CD14-positive monocyte (primary cell): ENCODE measurements at regions not wholly inside any gene's neighbourhood (a gene's known extent, or its start where the extent isn't known, plus 50 kb on each side); places are given as distances from the start of the nearest gene placed in this dataset.
A peak's percentile ranks its signal among the peaks of the same experiment; 100 is the strongest.

Experiments
- DNase-seq, 3 donors: peaks; one replicate each; pipeline ENCODE4 v3.0.0-alpha.2; 2011 to 2022
- H2AFZ ChIP-seq: 2 replicates; pipeline ENCODE4 v1.6.0; 2012; ENCODE audit warnings: mild to moderate bottlenecking, low read depth, low read length, inconsistent platforms; ENCODE audit not compliant: insufficient read depth, poor library complexity, severe bottlenecking
- H3K27ac ChIP-seq, 2 donors: 1 replicate in 1 of 2; 2 replicates in 1 of 2; pipeline ENCODE4 v1.5.1; 2012 to 2013; ENCODE audit warnings: low read length in 2 of 2, control low read depth in 1 of 2, inconsistent platforms in 1 of 2, low read depth in 1 of 2, mild to moderate bottlenecking in 1 of 2
- H3K27me3 ChIP-seq, 2 donors: one replicate each; pipeline versions ENCODE4 v1.6.0 to v1.6.1; 2011 to 2013; ENCODE audit warnings: low read length in 2 of 2; ENCODE audit not compliant: control insufficient read depth in 2 of 2, insufficient read depth in 2 of 2
- H3K36me3 ChIP-seq, 2 donors: replicated peaks in 1 of 2; 1 replicate in 1 of 2; 2 replicates in 1 of 2; pipeline versions ENCODE4 v1.5.1 to v1.6.1; 2012 to 2013; ENCODE audit warnings: low read length in 2 of 2, control low read depth in 1 of 2, inconsistent platforms in 1 of 2, mild to moderate bottlenecking in 1 of 2; ENCODE audit not compliant: insufficient read depth in 2 of 2, control insufficient read depth in 1 of 2
- H3K4me1 ChIP-seq, 2 donors: 1 replicate in 1 of 2; 2 replicates in 1 of 2; pipeline versions ENCODE4 v1.5.1 to v1.6.1; 2012 to 2013; ENCODE audit warnings: low read length in 2 of 2, control low read depth in 1 of 2, inconsistent platforms in 1 of 2, mild to moderate bottlenecking in 1 of 2, moderate library complexity in 1 of 2; ENCODE audit not compliant: insufficient read depth in 2 of 2, control insufficient read depth in 1 of 2
- H3K4me2 ChIP-seq: replicated peaks from 2 replicates; pipeline ENCODE3; 2012; ENCODE audit warnings: low read length, moderate library complexity, mild to moderate bottlenecking; ENCODE audit not compliant: poor library complexity, severe bottlenecking; ENCODE audit errors: extremely low read depth
- H3K4me3 ChIP-seq, 3 experiments: fragments of 200-600 bp in 1 of 3; sonication (generic) in 1 of 3; replicated peaks in 1 of 3; 1 replicate in 2 of 3; 2 replicates in 1 of 3; pipeline ENCODE4 v1.5.1; 2011 to 2013; ENCODE audit warnings: low read length in 3 of 3, mild to moderate bottlenecking in 3 of 3, control low read depth in 2 of 3, low read depth in 2 of 3, inconsistent platforms in 1 of 3, moderate library complexity in 1 of 3
- H3K79me2 ChIP-seq: 2 replicates; pipeline ENCODE4 v1.6.0; 2012; ENCODE audit warnings: mild to moderate bottlenecking, control low read depth, inconsistent platforms, low read length, moderate library complexity; ENCODE audit not compliant: insufficient read depth
- H3K9ac ChIP-seq: 2 replicates; pipeline ENCODE4 v1.6.0; 2017; ENCODE audit warnings: low read length, mild to moderate bottlenecking; ENCODE audit not compliant: insufficient read depth, poor library complexity, severe bottlenecking
- H3K9me3 ChIP-seq, 2 donors: replicated peaks in 1 of 2; 1 replicate in 1 of 2; 2 replicates in 1 of 2; pipeline versions ENCODE4 v1.5.1 to v1.6.1; 2012 to 2013; ENCODE audit warnings: low read length in 2 of 2, control low read depth in 1 of 2; ENCODE audit not compliant: control insufficient read depth in 1 of 2, insufficient read depth in 1 of 2
- H4K20me1 ChIP-seq: 2 replicates; pipeline ENCODE4 v1.6.0; 2012; ENCODE audit warnings: mild to moderate bottlenecking, low read length, control low read depth, moderate library complexity; ENCODE audit not compliant: insufficient read depth
- H3K27ac Mint-ChIP-seq, 7 donors: one replicate each; pipeline ENCODE4 v1.8.0; 2020; ENCODE audit warnings: mild to moderate bottlenecking in 7 of 7, mixed read lengths in 7 of 7, moderate library complexity in 6 of 7, inconsistent platforms in 2 of 7
- H3K27me3 Mint-ChIP-seq, 3 donors: one replicate each; pipeline ENCODE4 v1.8.0; 2021 to 2022; ENCODE audit warnings: low read depth in 3 of 3, mild to moderate bottlenecking in 3 of 3, mixed read lengths in 3 of 3, moderate library complexity in 3 of 3, inconsistent platforms in 1 of 3
- H3K36me3 Mint-ChIP-seq, 2 donors: one replicate each; pipeline ENCODE4 v1.8.0; 2020; ENCODE audit warnings: mixed read lengths in 2 of 2, inconsistent platforms in 1 of 2, mild to moderate bottlenecking in 1 of 2
- H3K4me1 Mint-ChIP-seq: one replicate; pipeline ENCODE4 v1.8.0; 2020; ENCODE audit warnings: mild to moderate bottlenecking, mixed read lengths
- H3K4me3 Mint-ChIP-seq, 2 donors: one replicate each; pipeline ENCODE4 v1.8.0; 2020; ENCODE audit warnings: mild to moderate bottlenecking in 2 of 2, mixed read lengths in 2 of 2, moderate library complexity in 1 of 2
- H3K9me3 Mint-ChIP-seq, 7 donors: one replicate each; pipeline ENCODE4 v1.8.0; 2020 to 2022; ENCODE audit warnings: mixed read lengths in 7 of 7, mild to moderate bottlenecking in 6 of 7, moderate library complexity in 6 of 7, inconsistent platforms in 2 of 7
- WGBS: methylation state at CpG from one replicate; pipeline ENCODE4 v1.1.5; 2013; ENCODE audit warnings: missing lambda C conversion rate; ENCODE audit not compliant: insufficient coverage; 5-methylcytosine and 5-hydroxymethylcytosine counted together
- intact Hi-C, 2 donors: fragments of 100-400 bp; cut with micrococcal nuclease; formaldehyde crosslinking; loops; one replicate each; pipeline versions ENCODE4 v1.15.0 to v1.15.1; 2023
- TF ChIP-seq, protein P1 (sequence below): fragments of 200-600 bp; IDR thresholded peaks from one replicate; pipeline ENCODE4 v1.8.0; 2022; ENCODE audit warnings: antibody characterized with exemption, mild to moderate bottlenecking

DNA sequence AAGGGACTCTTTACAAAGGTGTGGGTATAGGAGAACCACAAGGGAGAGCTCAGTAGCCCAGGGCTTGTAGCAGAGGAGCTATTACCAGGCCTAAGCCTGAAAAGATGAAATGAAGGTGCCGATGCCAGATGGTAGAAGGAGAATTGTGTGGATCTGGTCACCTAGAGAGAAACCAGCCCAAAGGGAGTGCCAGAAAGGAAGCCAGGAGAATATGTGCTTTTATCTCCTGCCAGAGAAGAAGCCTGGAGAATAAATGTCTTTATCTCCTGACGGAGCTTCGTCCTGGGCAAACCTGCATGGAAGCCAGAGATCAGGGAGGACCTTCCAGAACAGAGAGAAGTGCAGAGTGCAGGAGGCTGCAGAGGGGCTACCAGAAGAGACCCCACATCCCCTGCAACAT is 142.6 kb downstream of the MED10 start:
- Histone ChIP-seq H3K9me3 (no peaks in the 10 kb centered on the region), H3K36me3 (no peaks in the 10 kb centered on the region), H3K9ac (no peak overlapping the region), H3K79me2 (no peaks in the 10 kb centered on the region), H3K4me2 (no peak overlapping the region), H3K27ac (no peak overlapping the region), H2AFZ (no peak overlapping the region), H4K20me1 (no peaks in the 10 kb centered on the region), H3K4me1 (no peaks in the 10 kb centered on the region), H3K27me3 (no peaks in the 10 kb centered on the region), H3K4me3 (no peak overlapping the region)
- DNase-seq: no peak
- Mint-ChIP-seq H3K27me3 (peaks cover 0 to 2% (median 2%) of the 10 kb centered on the region in 3 donors), H3K4me1 (no peaks in the 10 kb centered on the region), H3K9me3 (peaks cover 0 to 14% (median 2%) of the 10 kb centered on the region in 7 donors), H3K4me3 (no peak overlapping the region), H3K27ac (no peak overlapping the region), H3K36me3 (no peaks in the 10 kb centered on the region)
- intact Hi-C loops: no loop called here
- TF ChIP-seq, protein P1, sequence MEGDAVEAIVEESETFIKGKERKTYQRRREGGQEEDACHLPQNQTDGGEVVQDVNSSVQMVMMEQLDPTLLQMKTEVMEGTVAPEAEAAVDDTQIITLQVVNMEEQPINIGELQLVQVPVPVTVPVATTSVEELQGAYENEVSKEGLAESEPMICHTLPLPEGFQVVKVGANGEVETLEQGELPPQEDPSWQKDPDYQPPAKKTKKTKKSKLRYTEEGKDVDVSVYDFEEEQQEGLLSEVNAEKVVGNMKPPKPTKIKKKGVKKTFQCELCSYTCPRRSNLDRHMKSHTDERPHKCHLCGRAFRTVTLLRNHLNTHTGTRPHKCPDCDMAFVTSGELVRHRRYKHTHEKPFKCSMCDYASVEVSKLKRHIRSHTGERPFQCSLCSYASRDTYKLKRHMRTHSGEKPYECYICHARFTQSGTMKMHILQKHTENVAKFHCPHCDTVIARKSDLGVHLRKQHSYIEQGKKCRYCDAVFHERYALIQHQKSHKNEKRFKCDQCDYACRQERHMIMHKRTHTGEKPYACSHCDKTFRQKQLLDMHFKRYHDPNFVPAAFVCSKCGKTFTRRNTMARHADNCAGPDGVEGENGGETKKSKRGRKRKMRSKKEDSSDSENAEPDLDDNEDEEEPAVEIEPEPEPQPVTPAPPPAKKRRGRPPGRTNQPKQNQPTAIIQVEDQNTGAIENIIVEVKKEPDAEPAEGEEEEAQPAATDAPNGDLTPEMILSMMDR: no peak
- 92% methylated on average over 3 of the region's 3 CpGs for WGBS

DNA sequence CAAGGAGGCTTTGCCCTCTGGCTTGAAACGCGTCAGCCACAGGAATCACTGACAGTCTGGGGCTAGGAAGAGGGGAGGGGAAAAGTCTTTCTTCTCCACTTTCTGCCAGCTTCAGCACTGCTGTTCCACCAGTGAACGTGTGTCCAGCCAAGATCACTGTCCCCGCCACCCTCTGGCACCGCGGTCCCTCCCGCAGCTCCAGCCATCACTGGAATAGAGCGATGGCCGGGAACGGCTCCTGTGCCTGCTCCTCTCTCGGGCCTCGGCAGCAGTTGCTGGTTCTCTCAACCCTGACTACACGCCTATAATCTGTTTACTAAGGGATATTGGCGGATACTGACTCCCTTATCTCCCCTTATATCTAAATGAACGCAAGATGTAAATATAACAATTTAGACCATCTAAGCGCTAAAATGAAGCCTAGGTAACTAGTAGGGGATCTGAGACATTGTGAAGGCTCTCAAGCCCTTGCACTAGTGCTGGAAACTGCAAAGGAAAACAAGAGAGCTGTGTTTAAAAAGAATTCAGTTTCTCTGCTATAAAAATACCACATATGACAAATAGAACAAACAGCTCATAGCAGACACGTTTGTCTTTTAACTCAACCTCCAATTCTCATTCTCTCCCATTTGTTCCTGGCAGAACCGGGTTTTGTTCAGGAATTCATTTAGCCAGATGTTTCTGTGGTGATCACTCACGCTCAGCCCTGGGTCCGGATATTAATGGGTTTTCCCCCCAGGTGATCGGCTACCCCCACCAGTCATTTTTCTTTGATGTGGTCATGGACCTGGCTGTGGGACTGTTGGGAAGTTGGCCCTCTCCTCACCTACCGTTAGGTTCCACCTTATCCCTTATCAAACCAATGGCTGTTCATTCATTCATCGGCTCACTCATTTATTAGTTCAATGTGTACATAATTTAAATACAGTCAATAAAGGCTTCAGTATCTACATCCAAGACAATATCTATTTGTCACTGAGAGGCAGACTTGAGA is 149.8 kb downstream of the MED10 start:
- WGBS: 90% methylated on average over 13 of the region's 23 CpGs
- TF ChIP-seq, protein P1: no peak

More for the DNA sequence above, 149.8 kb downstream of the MED10 start:
- Mint-ChIP-seq H3K36me3 (no peaks in the 10 kb centered on the region), H3K27ac (peak overlapping the region in 1 of 7 donors; percentile 54), H3K4me3 (no peak overlapping the region), H3K4me1 (no peaks in the 10 kb centered on the region), H3K27me3 (peaks cover 0 to 2% (median 2%) of the 10 kb centered on the region in 3 donors), H3K9me3 (peaks cover 2 to 22% (median 9%) of the 10 kb centered on the region in 7 donors)
- H3K4me3 ChIP-seq: no peak overlapping the region
- H3K9ac ChIP-seq: no peak overlapping the region
- no peak overlapping the region for H2AFZ ChIP-seq
- no peaks in the 10 kb centered on the region for H3K27me3 ChIP-seq
- no peaks in the 10 kb centered on the region for H3K79me2 ChIP-seq
- H4K20me1 ChIP-seq: no peaks in the 10 kb centered on the region
- no peak overlapping the region for H3K4me2 ChIP-seq
- H3K36me3 ChIP-seq: no peaks in the 10 kb centered on the region
- no peaks in the 10 kb centered on the region for H3K9me3 ChIP-seq
- H3K4me1 ChIP-seq: no peaks in the 10 kb centered on the region
- no peak overlapping the region for H3K27ac ChIP-seq
- intact Hi-C loops: no loop called here
- DNase-seq: no peak
